Nephron (organoid): ENCODE measurements at regions not wholly inside any gene's neighbourhood (a gene's known extent, or its start where the extent isn't known, plus 50 kb on each side); places are given as distances from the start of the nearest gene placed in this dataset.

Experiments used
- H3K27ac Mint-ChIP-seq, 3 experiments: 2 replicates each; pipeline ENCODE4 v1.8.0; 2020; ENCODE audit warnings: mixed read lengths in 3 of 3, mild to moderate bottlenecking in 2 of 3, moderate library complexity in 1 of 3
- H3K27me3 Mint-ChIP-seq: 2 replicates; pipeline ENCODE4 v1.8.0; 2021; ENCODE audit warnings: low read depth, mild to moderate bottlenecking, moderate library complexity, mixed read lengths
- H3K36me3 Mint-ChIP-seq: 2 replicates; pipeline ENCODE4 v1.8.0; 2020; ENCODE audit warnings: low read depth, mixed read lengths
- H3K4me1 Mint-ChIP-seq: 2 replicates; pipeline ENCODE4 v1.8.0; 2020; ENCODE audit warnings: mixed read lengths
- H3K4me3 Mint-ChIP-seq, 3 experiments: 2 replicates each; pipeline ENCODE4 v1.8.0; 2020; ENCODE audit warnings: mild to moderate bottlenecking in 3 of 3, mixed read lengths in 3 of 3, moderate library complexity in 2 of 3
- H3K9me3 Mint-ChIP-seq: 2 replicates; pipeline ENCODE4 v1.8.0; 2020; ENCODE audit warnings: mixed read lengths
- TF ChIP-seq, protein P1 (sequence below), 3 experiments: fragments of 200-600 bp; sonication (generic); IDR thresholded peaks; one replicate each; pipeline ENCODE4 v1.5.0; 2021; ENCODE audit warnings: antibody characterized with exemption in 3 of 3; ENCODE audit not compliant: unreplicated experiment in 3 of 3

DNA sequence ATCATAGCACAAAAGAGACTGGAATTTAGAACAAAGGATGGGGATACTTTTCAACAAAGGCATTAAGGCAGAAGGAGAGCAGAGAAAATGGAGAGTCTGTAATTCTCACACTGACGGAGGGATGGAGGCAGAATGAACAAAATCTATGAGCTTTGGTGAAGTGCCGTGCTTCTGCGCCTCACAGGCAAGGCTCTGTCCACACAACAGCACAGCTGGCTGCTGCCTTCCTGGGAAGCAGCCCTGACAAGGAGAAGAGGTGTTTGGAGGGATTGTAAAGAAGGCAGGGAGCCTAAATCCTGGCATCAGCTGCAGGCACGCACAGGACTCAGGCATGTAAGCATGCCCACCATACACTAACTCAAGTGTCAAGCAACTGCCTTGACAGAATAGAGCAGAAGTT is 485.2 kb upstream of the KIF2A start:
- H3K4me3 Mint-ChIP-seq, result no peak overlapping the region
- H3K9me3 Mint-ChIP-seq, result no peaks in the 10 kb centered on the region
- peaks cover 54% of the 10 kb centered on the region for H3K4me1 Mint-ChIP-seq
- H3K36me3 Mint-ChIP-seq, result no peaks in the 10 kb centered on the region
- TF ChIP-seq, protein P1, sequence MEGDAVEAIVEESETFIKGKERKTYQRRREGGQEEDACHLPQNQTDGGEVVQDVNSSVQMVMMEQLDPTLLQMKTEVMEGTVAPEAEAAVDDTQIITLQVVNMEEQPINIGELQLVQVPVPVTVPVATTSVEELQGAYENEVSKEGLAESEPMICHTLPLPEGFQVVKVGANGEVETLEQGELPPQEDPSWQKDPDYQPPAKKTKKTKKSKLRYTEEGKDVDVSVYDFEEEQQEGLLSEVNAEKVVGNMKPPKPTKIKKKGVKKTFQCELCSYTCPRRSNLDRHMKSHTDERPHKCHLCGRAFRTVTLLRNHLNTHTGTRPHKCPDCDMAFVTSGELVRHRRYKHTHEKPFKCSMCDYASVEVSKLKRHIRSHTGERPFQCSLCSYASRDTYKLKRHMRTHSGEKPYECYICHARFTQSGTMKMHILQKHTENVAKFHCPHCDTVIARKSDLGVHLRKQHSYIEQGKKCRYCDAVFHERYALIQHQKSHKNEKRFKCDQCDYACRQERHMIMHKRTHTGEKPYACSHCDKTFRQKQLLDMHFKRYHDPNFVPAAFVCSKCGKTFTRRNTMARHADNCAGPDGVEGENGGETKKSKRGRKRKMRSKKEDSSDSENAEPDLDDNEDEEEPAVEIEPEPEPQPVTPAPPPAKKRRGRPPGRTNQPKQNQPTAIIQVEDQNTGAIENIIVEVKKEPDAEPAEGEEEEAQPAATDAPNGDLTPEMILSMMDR (IDR thresholded peaks at IDR 0.05; ENCODE audit: unreplicated experiment in 3 of 3), result no peak
- H3K27ac Mint-ChIP-seq, result no peak overlapping the region
- peaks cover 6% of the 10 kb centered on the region for H3K27me3 Mint-ChIP-seq

DNA sequence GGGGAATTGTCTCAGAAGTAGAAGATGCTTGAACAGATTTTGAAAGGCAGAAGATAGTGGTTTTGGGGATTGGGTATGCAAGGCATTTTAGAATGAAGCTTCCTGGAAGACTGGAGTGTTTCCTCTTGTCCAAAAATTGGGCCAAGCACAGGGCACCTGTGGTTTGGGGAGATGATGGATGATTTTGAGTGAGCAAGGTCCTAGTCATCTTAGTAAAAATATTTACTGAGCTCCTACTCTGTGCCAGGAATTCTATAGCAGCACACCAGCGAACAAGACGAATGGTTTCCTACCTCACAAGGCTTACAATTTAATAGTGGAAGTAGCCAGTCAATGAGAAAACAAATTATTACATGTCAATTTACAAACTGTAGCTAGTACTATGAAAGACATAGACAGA is 484.4 kb upstream of the KIF2A start:
- H3K4me1 Mint-ChIP-seq, result peaks cover 54% of the 10 kb centered on the region
- no peaks in the 10 kb centered on the region for H3K36me3 Mint-ChIP-seq
- peak overlapping the region in 1 of 3 experiments; percentile 25 for H3K27ac Mint-ChIP-seq
- H3K9me3 Mint-ChIP-seq, result no peaks in the 10 kb centered on the region
- TF ChIP-seq, protein P1 (IDR thresholded peaks at IDR 0.05; ENCODE audit: unreplicated experiment in 3 of 3), result no peak
- no peak overlapping the region for H3K4me3 Mint-ChIP-seq
- peaks cover 9% of the 10 kb centered on the region for H3K27me3 Mint-ChIP-seq

DNA sequence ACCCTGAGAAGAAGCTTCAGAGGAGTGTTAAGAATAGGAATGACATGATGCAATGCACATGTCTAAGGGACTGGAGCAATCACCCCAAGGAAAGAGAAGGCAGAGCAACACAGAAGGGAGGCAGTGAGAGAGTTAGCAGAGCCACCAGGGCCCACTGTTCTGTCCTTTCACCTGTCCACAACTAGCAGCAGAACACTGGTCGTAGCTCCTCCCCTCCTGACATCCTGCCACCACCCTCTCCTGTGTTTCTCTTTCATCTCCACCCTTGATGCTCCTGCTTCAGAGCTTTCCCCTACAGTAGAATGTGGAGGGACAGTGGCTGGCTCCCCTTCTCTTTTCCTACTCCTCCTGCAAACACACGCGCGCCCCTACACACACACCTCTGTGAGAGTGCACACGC is 483.4 kb upstream of the KIF2A start:
- Mint-ChIP-seq H3K36me3 (no peaks in the 10 kb centered on the region), H3K4me3 (no peak overlapping the region), H3K9me3 (no peaks in the 10 kb centered on the region), H3K27ac (no peak overlapping the region), H3K4me1 (peaks cover 45% of the 10 kb centered on the region), H3K27me3 (peaks cover 9% of the 10 kb centered on the region)
- TF ChIP-seq, protein P1 (IDR thresholded peaks at IDR 0.05; ENCODE audit: unreplicated experiment in 3 of 3), result no peak

DNA sequence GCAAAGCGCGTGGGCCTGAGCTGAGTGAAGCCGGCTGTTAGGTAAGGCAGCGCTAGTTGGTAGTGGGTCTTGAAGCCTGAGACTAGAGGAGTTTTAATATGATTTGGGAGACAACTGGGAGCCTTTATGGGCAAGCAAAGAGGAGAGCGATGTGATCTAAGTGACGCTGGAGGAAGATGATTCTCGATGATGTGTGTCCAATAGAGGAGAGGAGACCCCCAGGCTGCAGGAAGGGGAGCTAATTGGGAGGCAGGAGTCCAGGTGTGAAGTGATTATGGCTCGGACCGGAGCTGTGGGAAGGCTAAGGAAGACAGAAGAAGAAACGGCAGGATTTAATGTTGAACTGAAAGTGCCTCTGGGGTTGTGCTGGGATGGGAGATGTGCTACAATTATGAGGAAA is 482.9 kb upstream of the KIF2A start:
- peak overlapping the region; percentile 52 to 82 (median 63) for H3K27ac Mint-ChIP-seq
- H3K36me3 Mint-ChIP-seq, result no peaks in the 10 kb centered on the region
- H3K4me1 Mint-ChIP-seq, result peaks cover 41% of the 10 kb centered on the region
- no peak overlapping the region for H3K4me3 Mint-ChIP-seq
- H3K9me3 Mint-ChIP-seq, result no peaks in the 10 kb centered on the region
- TF ChIP-seq, protein P1 (IDR thresholded peaks at IDR 0.05; ENCODE audit: unreplicated experiment in 3 of 3), result no peak
- H3K27me3 Mint-ChIP-seq, result peaks cover 9% of the 10 kb centered on the region

DNA sequence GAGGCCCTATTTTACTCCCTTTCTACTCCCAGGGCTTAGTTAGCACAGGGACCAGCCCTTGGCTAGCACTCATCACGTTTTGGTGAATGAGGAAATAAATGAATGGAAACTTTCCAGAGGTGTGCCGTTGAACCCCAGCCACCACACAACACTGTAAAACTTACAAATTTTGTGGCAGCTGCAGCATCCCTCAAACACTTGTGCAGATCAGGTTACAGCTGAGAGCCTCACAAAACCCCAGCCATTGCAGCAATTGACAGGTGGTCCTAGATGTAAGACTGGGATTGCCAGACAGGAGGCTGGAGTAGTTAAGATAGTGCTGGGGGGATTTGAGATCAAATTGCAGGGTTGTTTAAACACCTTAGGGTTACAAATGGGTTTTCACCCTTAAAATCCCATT is 482.2 kb upstream of the KIF2A start:
- no peaks in the 10 kb centered on the region for H3K9me3 Mint-ChIP-seq
- peak overlapping the region; percentile 52 to 82 (median 63) for H3K27ac Mint-ChIP-seq
- H3K36me3 Mint-ChIP-seq, result no peaks in the 10 kb centered on the region
- TF ChIP-seq, protein P1 (IDR thresholded peaks at IDR 0.05; ENCODE audit: unreplicated experiment in 3 of 3), result no peak
- no peak overlapping the region for H3K4me3 Mint-ChIP-seq
- peaks cover 9% of the 10 kb centered on the region for H3K27me3 Mint-ChIP-seq
- peaks cover 41% of the 10 kb centered on the region for H3K4me1 Mint-ChIP-seq

DNA sequence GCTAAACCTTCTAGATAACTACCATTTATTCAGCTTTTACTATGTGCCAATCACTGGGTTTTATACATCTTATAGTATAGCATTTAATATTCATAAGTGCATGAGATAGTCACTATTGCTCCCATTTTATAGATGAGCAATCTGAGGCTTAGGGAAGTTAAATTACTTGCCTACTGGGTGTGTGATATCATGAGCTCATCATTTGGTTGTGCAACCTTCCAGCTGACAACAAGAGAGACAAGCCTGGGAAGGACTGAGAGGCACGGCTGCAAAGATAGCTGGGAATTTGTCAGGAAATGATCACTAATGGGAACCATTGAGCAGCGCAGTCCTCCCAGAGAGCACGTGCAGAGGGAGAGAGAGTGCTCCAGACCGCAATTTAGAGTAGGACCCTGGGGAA is 481.6 kb upstream of the KIF2A start:
- Mint-ChIP-seq H3K4me1 (peaks cover 41% of the 10 kb centered on the region), H3K36me3 (no peaks in the 10 kb centered on the region)

More for the DNA sequence above, 481.6 kb upstream of the KIF2A start:
- H3K27me3 Mint-ChIP-seq, result peaks cover 9% of the 10 kb centered on the region
- H3K4me3 Mint-ChIP-seq, result no peak overlapping the region
- H3K9me3 Mint-ChIP-seq, result no peaks in the 10 kb centered on the region
- no peak overlapping the region for H3K27ac Mint-ChIP-seq
- TF ChIP-seq, protein P1 (IDR thresholded peaks at IDR 0.05; ENCODE audit: unreplicated experiment in 3 of 3), result no peak
